ENCODE measurements at regions not wholly inside any gene's neighbourhood (a gene's known extent, or its start where the extent isn't known, plus 50 kb on each side); places are given as distances from the start of the nearest gene placed in this dataset.

DNA sequence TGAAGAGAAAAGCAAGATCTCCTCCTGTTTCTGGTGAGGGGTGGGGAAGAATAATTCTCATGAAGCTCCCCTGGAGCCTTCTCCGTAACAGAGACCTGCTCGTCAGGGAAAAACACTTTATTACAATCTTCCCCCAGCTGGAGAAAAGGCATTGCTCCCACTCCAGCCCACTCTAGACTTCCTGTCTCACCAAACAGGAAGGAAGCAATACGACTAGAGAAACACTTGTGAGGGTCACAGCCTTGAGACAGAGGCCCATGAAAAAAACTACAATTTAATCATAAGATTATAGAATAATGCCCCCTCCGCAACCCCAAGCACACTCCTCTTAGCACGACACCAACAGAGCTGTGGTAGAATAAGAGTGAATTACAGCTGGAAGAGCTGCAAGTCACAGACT lies 197.2 kb upstream of the S1PR3 start:
- TF ChIP-seq SIN3A (IDR thresholded peaks at IDR 0.05; ENCODE audit: borderline replicate concordance, insufficient read depth, low read depth, low read length) (no peak), TCF7L2 (IDR thresholded peaks at IDR 0.05; ENCODE audit: low read depth, low read length) (no peak), POLR2AphosphoS5 (IDR thresholded peaks at IDR 0.05; ENCODE audit: low read depth, low read length) (no peak)
- TF ChIP-seq, protein P1, sequence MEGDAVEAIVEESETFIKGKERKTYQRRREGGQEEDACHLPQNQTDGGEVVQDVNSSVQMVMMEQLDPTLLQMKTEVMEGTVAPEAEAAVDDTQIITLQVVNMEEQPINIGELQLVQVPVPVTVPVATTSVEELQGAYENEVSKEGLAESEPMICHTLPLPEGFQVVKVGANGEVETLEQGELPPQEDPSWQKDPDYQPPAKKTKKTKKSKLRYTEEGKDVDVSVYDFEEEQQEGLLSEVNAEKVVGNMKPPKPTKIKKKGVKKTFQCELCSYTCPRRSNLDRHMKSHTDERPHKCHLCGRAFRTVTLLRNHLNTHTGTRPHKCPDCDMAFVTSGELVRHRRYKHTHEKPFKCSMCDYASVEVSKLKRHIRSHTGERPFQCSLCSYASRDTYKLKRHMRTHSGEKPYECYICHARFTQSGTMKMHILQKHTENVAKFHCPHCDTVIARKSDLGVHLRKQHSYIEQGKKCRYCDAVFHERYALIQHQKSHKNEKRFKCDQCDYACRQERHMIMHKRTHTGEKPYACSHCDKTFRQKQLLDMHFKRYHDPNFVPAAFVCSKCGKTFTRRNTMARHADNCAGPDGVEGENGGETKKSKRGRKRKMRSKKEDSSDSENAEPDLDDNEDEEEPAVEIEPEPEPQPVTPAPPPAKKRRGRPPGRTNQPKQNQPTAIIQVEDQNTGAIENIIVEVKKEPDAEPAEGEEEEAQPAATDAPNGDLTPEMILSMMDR (IDR thresholded peaks at IDR 0.05), result no peak
